GM12873 (cell line): ENCODE measurements at regions not wholly inside any gene's neighbourhood (a gene's known extent, or its start where the extent isn't known, plus 50 kb on each side); places are given as distances from the start of the nearest gene placed in this dataset.

ENCODE experiments used
- TF ChIP-seq, protein P1 (sequence below): IDR thresholded peaks from 2 replicates; pipeline ENCODE4 v1.5.1; 2012; ENCODE audit warnings: low read depth, mild to moderate bottlenecking, moderate library complexity, low read length, control low read depth; ENCODE audit not compliant: insufficient read depth; ENCODE audit errors: missing control alignments

DNA sequence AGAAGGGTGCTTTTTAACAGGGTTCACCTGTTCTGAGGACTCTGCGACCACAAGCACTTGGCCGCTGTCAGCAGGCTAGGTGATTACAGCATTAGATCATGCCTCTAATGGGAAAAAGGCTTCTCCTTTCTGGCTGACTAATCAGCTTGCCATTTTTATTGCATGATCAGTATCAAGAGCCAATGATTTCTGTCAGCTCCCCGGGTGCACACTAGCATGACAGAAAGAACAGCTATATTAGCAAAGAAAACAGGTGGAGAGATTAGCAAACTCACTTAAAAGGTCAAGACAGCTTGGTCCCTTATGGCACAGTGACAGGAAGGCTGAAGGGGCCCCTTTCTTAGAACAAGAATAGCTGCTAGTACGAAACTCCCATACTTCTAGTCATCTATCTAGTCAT, 170.0 kb downstream of the SMIM20 start:
- TF ChIP-seq, protein P1, sequence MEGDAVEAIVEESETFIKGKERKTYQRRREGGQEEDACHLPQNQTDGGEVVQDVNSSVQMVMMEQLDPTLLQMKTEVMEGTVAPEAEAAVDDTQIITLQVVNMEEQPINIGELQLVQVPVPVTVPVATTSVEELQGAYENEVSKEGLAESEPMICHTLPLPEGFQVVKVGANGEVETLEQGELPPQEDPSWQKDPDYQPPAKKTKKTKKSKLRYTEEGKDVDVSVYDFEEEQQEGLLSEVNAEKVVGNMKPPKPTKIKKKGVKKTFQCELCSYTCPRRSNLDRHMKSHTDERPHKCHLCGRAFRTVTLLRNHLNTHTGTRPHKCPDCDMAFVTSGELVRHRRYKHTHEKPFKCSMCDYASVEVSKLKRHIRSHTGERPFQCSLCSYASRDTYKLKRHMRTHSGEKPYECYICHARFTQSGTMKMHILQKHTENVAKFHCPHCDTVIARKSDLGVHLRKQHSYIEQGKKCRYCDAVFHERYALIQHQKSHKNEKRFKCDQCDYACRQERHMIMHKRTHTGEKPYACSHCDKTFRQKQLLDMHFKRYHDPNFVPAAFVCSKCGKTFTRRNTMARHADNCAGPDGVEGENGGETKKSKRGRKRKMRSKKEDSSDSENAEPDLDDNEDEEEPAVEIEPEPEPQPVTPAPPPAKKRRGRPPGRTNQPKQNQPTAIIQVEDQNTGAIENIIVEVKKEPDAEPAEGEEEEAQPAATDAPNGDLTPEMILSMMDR: no peak

DNA sequence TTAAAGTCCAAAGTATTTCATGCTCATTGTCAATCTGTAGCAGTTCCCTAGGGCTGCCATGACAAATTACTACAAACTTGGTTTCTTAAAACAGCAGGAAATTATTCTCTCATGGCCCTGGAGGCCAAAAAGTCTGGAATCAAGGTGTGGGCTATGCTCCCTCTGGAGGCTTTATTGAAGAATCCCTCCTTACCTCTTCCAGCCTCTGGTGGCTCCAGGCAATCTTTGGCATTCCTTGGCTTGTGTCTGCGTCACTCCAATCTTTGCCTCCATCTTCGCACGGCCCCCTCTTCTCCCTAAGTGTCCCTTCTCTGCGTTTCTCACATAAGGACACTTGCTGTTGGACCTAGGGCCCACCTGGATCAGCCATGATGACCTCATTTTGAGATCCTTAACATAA, 170.4 kb downstream of the SMIM20 start:
- TF ChIP-seq, protein P1: no peak

DNA sequence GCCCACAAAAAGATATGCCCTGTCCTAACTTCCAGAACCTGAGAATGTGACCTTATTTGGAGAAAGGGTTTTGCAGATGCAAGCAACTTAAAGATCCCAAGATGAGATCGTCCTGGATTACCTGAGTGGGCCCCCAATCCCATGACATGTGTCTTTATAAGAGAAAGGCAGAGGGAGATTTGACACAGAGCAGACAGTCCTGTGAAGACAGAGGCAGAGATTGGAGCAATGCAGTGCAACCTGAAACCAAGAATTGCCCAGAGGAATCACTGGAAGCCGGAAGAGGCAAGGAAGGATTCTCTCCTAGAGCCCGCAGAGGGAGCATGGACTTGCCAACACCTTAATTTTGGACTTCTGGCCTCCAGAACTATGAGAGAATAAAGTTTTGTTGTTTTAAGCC, 171.5 kb downstream of the SMIM20 start:
- TF ChIP-seq, protein P1: no peak

DNA sequence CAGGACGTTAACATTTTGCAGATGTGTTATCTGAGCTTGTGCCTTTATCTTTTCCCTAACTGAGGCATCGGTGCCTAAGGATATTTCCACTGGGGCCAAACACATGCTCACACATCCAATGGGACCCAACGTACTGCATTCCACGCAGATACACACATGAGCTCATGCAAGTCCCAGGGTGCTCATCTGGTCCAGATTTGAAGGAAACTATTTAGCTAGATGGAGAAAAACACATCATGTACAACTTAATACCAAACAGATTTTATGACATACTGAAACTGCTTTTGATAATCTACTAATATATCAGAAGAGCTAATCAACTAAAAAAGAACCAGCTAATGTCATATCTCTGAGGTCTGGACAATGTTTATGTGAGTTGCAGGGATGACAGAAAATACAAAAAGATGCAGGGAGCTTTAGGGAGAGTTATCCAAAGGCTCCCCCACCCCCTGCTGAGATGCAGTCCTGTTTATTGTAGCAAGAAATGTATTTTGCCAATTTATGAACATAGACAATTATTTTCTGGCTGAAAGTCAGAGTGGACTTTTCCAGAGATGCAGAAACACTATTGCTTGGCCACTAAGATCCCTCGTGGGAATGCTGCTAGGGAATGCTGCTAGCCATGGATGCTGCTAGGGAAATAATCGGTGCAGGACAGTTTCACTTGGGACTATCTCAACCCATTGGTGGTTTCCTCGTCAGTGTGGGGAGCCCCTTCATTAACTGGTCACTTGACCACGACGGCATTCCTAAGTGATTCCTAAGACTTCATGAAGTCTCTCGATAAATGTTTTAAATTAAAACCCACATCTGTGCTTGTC, 172.8 kb downstream of the SMIM20 start:
- TF ChIP-seq, protein P1: no peak

DNA sequence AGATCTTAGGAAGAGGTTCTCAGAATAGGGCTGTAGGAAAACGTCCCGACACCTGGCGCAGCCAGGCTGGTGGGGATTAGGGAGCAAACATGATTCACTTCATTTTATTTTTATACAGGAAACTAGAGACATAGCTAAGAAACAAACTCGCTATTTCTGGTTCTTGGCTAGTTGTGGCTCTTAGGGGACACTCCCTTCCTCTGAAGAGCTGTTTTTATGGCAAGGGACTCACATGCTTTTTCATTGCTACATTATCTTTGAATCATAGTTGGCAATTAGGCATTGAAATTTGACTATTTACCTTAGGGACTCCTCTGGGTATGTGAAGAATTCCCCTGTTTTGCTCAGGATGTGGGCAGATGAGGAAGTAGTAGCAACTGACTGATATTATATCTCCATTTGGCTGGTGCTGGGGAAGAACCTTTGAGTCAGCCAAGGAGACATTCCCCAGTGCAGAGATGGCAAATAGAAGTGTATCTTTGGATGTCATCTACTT, 174.5 kb downstream of the SMIM20 start:
- TF ChIP-seq, protein P1: no peak

DNA sequence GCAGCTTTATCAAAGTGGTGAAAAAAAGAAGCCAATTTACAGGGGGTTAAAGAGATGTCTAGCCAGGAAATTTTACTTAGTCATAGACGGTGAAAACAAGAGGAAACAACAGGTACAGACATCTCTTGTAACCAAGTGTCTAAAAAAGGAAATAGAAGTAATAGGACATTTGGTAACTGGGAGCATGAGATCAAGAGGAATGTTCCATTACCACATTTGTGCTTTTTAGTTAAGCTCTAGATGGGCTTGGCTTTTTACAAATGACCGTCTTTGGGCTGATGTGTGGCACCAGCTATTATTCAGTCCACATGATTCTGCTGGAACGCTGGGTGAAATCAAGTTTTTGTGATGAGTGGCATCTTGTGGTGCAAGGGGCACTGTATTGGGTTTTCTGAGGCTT, 179.5 kb downstream of the SMIM20 start:
- TF ChIP-seq, protein P1: no peak

DNA sequence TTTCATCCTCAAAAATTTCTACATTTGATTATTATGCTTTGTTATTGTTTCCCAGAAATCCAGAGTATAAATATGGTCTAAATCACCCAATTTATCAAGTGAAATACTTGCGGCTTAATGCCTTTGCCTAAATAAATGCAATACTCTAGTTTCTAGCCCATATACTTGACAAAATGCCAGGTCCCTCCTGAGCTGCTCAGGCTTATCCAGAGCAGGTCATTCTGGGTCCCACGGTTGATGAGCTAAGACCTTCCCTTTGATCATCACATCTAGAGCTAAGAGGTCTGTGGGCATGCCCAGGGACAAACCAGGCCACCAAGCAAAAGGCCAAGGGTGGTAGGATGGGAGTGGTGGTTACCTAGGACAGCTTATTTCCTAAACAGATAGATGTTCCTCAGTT, 180.1 kb downstream of the SMIM20 start:
- TF ChIP-seq, protein P1: no peak
